ENCODE measurements at regions not wholly inside any gene's neighbourhood (a gene's known extent, or its start where the extent isn't known, plus 50 kb on each side); places are given as distances from the start of the nearest gene placed in this dataset.
A peak's percentile ranks its signal among the peaks of the same experiment; 100 is the strongest.

GRCh38 chr2:228556717-228557116, 375.2 kb upstream of the SPHKAP start:
- TF ChIP-seq, protein P1, sequence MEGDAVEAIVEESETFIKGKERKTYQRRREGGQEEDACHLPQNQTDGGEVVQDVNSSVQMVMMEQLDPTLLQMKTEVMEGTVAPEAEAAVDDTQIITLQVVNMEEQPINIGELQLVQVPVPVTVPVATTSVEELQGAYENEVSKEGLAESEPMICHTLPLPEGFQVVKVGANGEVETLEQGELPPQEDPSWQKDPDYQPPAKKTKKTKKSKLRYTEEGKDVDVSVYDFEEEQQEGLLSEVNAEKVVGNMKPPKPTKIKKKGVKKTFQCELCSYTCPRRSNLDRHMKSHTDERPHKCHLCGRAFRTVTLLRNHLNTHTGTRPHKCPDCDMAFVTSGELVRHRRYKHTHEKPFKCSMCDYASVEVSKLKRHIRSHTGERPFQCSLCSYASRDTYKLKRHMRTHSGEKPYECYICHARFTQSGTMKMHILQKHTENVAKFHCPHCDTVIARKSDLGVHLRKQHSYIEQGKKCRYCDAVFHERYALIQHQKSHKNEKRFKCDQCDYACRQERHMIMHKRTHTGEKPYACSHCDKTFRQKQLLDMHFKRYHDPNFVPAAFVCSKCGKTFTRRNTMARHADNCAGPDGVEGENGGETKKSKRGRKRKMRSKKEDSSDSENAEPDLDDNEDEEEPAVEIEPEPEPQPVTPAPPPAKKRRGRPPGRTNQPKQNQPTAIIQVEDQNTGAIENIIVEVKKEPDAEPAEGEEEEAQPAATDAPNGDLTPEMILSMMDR (IDR thresholded peaks at IDR 0.05; ENCODE audit: insufficient read depth, low read depth, low read length, missing control alignments) = no peak
- no peak overlapping the region for H3K4me3 ChIP-seq (ENCODE audit: low read depth, low read length)
- no peak for DNase-seq (ENCODE audit: low read depth)

GRCh38 chr2:228549441-228550007, 368.0 kb upstream of the SPHKAP start:
- peak; percentile 55 for DNase-seq (ENCODE audit: low read depth)
- no peak overlapping the region for H3K4me3 ChIP-seq (ENCODE audit: low read depth, low read length)
- TF ChIP-seq, protein P1 (IDR thresholded peaks at IDR 0.05; ENCODE audit: insufficient read depth, low read depth, low read length, missing control alignments) = no peak

DNA sequence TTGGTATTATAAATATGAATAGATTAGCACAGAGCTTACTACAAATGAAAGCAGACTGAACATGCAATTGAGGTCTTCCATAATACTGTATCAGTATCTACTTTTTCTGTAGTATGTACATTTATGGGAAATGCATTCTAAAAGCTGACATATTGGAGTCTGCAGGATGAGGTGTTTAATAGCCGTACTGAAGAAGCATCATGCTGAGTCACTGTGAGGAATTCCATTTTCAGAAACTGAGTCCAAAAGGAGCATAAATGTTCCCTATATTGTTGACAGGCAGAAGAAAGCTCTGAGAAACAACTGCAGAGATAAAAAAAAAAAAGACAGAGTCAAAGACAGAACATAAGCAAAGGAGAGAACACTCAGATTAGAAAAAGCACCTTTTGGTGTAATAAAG, 366.7 kb upstream of the SPHKAP start:
- H3K4me3 ChIP-seq (ENCODE audit: low read depth, low read length) = no peak overlapping the region
- no peak for DNase-seq (ENCODE audit: low read depth)
- TF ChIP-seq, protein P1 (IDR thresholded peaks at IDR 0.05; ENCODE audit: insufficient read depth, low read depth, low read length, missing control alignments) = no peak

DNA sequence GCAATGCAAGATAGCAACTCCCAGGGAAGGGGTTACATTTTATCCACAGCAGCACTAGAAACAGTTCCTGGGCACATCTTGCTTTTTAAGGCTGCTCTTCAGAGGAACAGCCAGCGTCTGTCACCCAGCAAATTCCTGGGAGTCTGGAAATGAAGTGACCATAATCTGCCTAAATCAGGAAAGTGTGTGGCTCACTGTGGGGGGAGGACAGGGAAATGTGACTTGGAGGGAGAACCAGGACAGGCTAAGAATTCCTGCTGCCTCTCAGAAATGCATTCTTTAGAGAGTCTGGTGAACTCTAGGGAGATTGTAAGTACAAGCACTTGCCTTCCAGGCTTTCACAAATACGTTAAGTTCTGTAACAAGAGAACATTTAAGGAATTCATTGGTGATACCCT, 364.3 kb upstream of the SPHKAP start:
- TF ChIP-seq, protein P1 (IDR thresholded peaks at IDR 0.05; ENCODE audit: insufficient read depth, low read depth, low read length, missing control alignments) = no peak
- DNase-seq (ENCODE audit: low read depth) = no peak
- H3K4me3 ChIP-seq (ENCODE audit: low read depth, low read length) = no peak overlapping the region

- DNase-seq (ENCODE audit: low read depth) = no peak
- TF ChIP-seq, protein P1 (IDR thresholded peaks at IDR 0.05; ENCODE audit: insufficient read depth, low read depth, low read length, missing control alignments) = no peak
- no peak overlapping the region for H3K4me3 ChIP-seq (ENCODE audit: low read depth, low read length)
Measured at GRCh38 chr2:228545041-228545747, 363.7 kb upstream of the SPHKAP start.

- no peak overlapping the region for H3K4me3 ChIP-seq (ENCODE audit: low read depth, low read length)
- TF ChIP-seq, protein P1 (IDR thresholded peaks at IDR 0.05; ENCODE audit: insufficient read depth, low read depth, low read length, missing control alignments) = no peak
- no peak for DNase-seq (ENCODE audit: low read depth)
Measured at GRCh38 chr2:228543117-228543516, 361.6 kb upstream of the SPHKAP start.

GRCh38 chr2:228542277-228542676, 360.8 kb upstream of the SPHKAP start:
- DNase-seq (ENCODE audit: low read depth) = no peak
- TF ChIP-seq, protein P1 (IDR thresholded peaks at IDR 0.05; ENCODE audit: insufficient read depth, low read depth, low read length, missing control alignments) = no peak
- H3K4me3 ChIP-seq (ENCODE audit: low read depth, low read length) = no peak overlapping the region

Measured in GM12865 (cell line).